ENCODE measurements at regions not wholly inside any gene's neighbourhood (a gene's known extent, or its start where the extent isn't known, plus 50 kb on each side); places are given as distances from the start of the nearest gene placed in this dataset.

DNA sequence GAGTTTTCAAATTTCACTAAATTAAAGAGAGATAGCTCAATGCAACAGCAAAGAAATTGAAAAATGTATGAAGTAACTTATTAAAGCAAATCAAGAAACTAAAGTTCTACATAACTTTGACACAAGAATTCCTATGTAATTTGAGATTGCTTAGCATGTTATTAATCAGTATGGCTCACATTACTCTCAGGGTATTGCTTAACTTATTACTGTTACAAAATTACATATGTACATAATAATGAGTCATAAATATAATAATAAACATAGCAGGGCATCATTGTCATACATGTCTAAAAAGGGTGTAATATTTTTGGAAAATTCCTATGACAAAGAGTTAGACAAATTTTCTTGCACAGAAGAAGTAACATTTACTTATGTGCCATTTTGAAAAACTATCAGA lies 75.0 kb downstream of the ZWINT start:
- Histone ChIP-seq H3K9me3 (ENCODE audit: insufficient read depth, low read depth) (no peaks in the 10 kb centered on the region), H3K79me2 (ENCODE audit: low read depth) (no peaks in the 10 kb centered on the region), H3K9me2 (ENCODE audit: insufficient read depth) (no peaks in the 10 kb centered on the region), H3K36me3 (ENCODE audit: low read depth) (no peaks in the 10 kb centered on the region), H3K4me2 (no peak overlapping the region), H3K27ac (no peak overlapping the region), H3K27me3 (ENCODE audit: insufficient read depth, low read depth) (no peaks in the 10 kb centered on the region), H2AFZ (no peak overlapping the region), H3K4me3 (no peak overlapping the region), H3F3A (ENCODE audit: insufficient read depth, low read depth) (no peaks in the 10 kb centered on the region), H4K20me1 (ENCODE audit: insufficient read depth) (no peaks in the 10 kb centered on the region), H3K4me1 (replicated peaks; ENCODE audit: insufficient read depth) (no peaks in the 10 kb centered on the region)
- no peak for DNase-seq
- CTCF ChIA-PET = no interaction called here
- POLR2A ChIA-PET (ENCODE audit: unreplicated experiment) = no interaction called here
- no peak for TF ChIP-seq EZH2 (IDR thresholded peaks at IDR 0.05; ENCODE audit: low read depth)
- TF ChIP-seq CTCF (conservative IDR thresholded peaks at IDR 0.05) = no peak
- no TSS peak for BruUV-seq (replicated peaks)
- intact Hi-C loops (cut with micrococcal nuclease; ENCODE audit: unreplicated experiment) = no loop called here

DNA sequence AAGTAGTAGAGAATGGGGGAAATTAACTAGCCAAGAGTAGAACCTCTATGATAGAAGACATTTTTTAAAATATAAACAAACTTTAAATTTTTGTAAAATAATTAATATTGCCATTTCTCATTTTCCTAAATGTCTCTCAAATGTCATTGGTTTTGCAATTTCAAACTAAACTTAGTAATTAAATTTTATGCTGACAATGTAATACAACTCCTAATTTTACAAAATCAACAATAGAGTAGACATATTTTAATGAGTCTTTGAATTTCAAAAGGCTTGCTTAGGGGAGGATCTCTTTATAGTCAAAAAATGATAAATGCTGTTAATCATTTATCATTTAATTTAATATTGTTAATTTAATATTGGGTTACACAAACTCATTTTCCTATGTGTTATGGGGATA lies 81.8 kb downstream of the ZWINT start:
- CTCF ChIA-PET = no interaction called here
- H4K20me1 ChIP-seq (ENCODE audit: insufficient read depth) = no peaks in the 10 kb centered on the region
- no peaks in the 10 kb centered on the region for H3K79me2 ChIP-seq (ENCODE audit: low read depth)
- no peaks in the 10 kb centered on the region for H3F3A ChIP-seq (ENCODE audit: insufficient read depth, low read depth)
- DNase-seq = no peak
- H3K4me2 ChIP-seq = no peak overlapping the region
- H2AFZ ChIP-seq = no peak overlapping the region
- POLR2A ChIA-PET (ENCODE audit: unreplicated experiment) = no interaction called here
- intact Hi-C loops (cut with micrococcal nuclease; ENCODE audit: unreplicated experiment) = no loop called here
- BruUV-seq (replicated peaks) = no TSS peak
- no peak overlapping the region for H3K27ac ChIP-seq
- TF ChIP-seq EZH2 (IDR thresholded peaks at IDR 0.05; ENCODE audit: low read depth) = no peak
- no peak for TF ChIP-seq CTCF (conservative IDR thresholded peaks at IDR 0.05)
- H3K9me2 ChIP-seq (ENCODE audit: insufficient read depth) = no peaks in the 10 kb centered on the region
- no peaks in the 10 kb centered on the region for H3K36me3 ChIP-seq (ENCODE audit: low read depth)
- no peak overlapping the region for H3K4me3 ChIP-seq
- H3K27me3 ChIP-seq (ENCODE audit: insufficient read depth, low read depth) = no peaks in the 10 kb centered on the region
- no peaks in the 10 kb centered on the region for H3K4me1 ChIP-seq (replicated peaks; ENCODE audit: insufficient read depth)
- no peaks in the 10 kb centered on the region for H3K9me3 ChIP-seq (ENCODE audit: insufficient read depth, low read depth)

- TF ChIP-seq CTCF (conservative IDR thresholded peaks at IDR 0.05) = no peak
- no peak for TF ChIP-seq EZH2 (IDR thresholded peaks at IDR 0.05; ENCODE audit: low read depth)
- Histone ChIP-seq H3K9me3 (ENCODE audit: insufficient read depth, low read depth) (no peaks in the 10 kb centered on the region), H3K4me1 (replicated peaks; ENCODE audit: insufficient read depth) (no peaks in the 10 kb centered on the region), H3K27ac (no peak overlapping the region), H3K4me2 (no peak overlapping the region), H3K9me2 (ENCODE audit: insufficient read depth) (no peaks in the 10 kb centered on the region), H3K27me3 (ENCODE audit: insufficient read depth, low read depth) (no peaks in the 10 kb centered on the region), H3F3A (ENCODE audit: insufficient read depth, low read depth) (no peaks in the 10 kb centered on the region), H3K79me2 (ENCODE audit: low read depth) (no peaks in the 10 kb centered on the region), H3K36me3 (ENCODE audit: low read depth) (no peaks in the 10 kb centered on the region), H3K4me3 (no peak overlapping the region), H4K20me1 (ENCODE audit: insufficient read depth) (no peaks in the 10 kb centered on the region), H2AFZ (no peak overlapping the region)
- no peak for DNase-seq
- ChIA-PET POLR2A (ENCODE audit: unreplicated experiment) (no interaction called here), CTCF (no interaction called here)
- intact Hi-C loops (cut with micrococcal nuclease; ENCODE audit: unreplicated experiment) = no loop called here
- BruUV-seq (replicated peaks) = no TSS peak
Measured at GRCh38 chr10:56269181-56269580, 91.9 kb downstream of the ZWINT start.
